ENCODE measurements at regions not wholly inside any gene's neighbourhood (a gene's known extent, or its start where the extent isn't known, plus 50 kb on each side); places are given as distances from the start of the nearest gene placed in this dataset.

DNA sequence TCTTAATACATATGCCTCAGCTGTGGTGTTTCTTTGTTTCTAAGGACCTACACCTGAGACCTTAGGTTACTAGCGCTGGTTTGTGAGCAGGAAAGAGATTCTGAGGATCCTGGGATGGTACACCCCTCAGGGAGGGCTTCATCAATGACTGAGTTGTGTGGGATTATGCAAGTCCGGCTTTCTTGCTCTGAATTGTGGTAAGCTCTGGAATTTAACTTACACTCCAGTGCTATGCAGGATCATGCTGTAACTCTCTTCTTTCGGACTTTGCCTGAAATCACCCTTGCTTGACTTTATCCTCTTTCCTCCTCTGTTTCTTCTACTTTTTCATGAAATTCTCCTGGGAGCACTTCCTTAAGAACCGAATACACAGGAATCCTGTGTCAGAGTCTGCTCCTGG lies 431.5 kb upstream of the BOD1L1 start:
- FAIRE-seq, result no peak

DNA sequence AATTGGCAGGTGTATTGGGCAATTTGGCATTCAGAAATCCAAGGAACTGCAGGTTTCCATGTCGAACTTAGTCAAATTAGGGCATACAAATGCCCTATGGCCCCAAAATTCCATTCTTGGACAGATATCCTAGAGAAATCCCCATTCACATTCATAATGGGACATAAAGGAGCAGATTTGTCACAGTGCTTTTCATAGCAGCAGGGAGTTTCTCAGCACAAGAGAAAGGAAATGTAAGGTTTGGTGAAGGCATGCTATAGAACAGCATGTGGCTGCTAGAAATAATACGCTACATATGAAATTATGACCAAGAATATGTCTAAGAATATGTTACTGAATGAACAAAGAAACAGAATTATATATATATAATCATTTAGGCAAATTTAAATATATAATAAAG lies 437.5 kb upstream of the BOD1L1 start:
- FAIRE-seq, result no peak

DNA sequence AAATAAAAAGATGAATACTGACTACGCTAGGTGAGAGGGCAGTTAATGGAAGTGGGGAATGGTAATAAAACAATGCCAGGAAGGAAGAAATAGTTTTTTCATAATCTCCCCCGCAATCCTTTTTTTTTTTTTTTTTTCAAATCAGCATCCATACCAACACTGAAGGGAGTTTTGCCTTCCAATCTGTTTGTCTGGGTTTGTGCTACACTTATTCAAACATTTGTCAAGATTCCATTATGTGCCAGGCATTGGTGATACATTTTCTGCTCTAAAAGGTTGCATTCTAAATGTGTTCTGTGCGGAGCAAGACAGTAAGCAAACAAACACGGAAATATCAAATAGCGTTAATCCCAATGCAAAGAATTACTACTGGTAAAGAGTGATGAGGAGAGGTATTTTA lies 437.9 kb upstream of the BOD1L1 start:
- FAIRE-seq, result no peak

DNA sequence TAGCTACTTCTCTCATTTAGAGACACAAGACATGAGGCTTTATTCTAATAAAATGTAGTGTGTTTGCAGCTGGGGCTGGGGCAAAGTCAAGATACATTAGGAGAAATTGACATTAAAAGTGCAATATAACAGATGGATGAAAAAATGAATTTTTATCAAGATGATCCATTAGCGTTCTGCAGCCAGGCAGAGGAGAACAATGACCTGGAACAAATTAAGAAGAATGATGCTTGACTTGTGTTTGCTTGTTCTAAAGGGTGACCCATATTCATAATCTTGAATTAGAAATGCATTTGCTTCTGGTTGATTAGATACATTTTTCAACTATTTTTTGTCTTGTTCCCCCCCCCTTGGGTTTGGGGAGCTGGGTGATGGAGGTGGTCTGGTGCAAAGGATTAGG lies 439.5 kb upstream of the BOD1L1 start:
- no peak for FAIRE-seq

DNA sequence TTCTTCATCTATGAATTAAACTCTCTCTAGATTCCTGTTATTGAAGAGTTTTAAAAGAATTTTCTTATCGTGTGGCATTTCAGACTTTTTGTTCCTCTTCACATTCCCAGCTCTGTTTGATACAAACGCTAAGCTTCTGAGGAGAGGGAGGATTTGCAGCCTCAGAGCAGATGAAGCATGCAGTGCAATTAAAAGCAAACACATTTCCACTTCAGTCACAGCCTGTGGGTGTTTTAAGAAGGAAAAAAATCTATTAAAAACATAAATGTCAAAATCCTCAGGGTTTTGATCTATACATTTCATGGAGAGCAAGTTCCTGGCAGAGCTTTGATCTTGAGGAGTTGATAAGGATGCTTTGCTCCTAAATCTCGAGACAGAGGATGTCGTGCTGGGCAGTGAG lies 442.4 kb upstream of the BOD1L1 start:
- FAIRE-seq, result no peak

DNA sequence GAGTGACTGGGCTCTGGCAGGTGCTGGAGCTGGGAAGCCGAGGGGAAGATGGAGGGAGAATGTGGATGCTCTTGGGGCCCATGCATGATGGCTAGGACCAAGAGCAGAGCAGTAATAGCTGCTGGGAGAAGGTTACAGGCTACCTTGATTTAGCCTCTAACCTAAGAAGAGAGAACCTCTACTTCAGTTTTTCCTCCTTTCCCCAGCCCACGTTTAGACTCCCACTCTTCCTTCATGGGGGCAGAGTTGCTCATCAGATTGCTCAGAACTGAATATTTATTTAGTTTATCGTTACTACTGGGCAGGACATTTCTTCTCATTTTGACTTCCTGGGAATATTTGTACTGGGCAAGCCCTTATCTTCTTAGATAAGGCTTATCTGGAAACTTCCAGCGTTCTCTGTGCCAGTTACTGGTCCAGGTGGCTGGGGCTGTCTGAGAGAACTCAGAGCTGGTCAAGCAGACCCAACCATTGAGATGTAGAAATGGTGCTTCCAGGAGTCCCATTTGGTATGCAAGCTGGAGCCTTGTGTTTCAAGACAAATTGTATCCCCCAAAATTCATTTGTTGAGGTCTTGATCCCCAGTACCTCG lies 442.9 kb upstream of the BOD1L1 start:
- FAIRE-seq, result no peak

DNA sequence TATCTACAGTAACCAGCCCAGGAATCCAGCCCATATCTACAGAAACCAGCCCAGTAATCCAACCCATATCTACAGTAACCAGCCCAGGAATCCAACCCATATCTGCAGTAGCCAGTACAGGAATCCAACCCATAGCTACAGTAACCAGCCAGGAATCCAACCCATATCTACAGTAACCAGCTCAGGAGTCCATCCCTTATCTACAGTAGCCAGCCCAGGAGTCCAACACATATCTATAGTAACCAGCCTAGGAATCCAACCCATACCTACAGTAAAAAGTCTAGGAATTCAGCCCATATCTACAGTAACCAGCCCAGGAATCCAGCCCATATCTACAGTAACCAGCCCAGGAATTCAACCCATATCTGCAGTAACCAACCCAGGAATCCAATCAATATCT lies 445.0 kb upstream of the BOD1L1 start:
- no peak for FAIRE-seq

DNA sequence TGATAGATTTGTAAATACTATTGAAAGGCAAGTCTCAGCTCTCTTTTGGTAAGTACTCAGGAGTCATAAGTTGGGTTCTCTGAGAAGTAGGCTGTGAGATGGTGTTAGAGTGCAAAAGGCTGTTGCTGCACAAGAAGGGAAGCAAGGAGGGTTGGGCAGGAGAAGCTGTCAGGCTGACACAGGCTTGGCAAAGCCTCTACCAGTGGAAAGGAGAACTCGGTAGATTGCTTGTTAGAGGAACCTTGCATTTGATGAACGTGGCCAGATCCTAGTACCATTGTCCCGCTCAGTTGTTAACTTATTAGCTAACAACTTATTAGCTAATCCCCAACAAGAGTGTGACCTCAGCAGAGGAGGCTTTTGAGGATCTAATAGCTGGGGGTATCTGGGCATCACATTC lies 449.3 kb upstream of the BOD1L1 start:
- no peak for FAIRE-seq

DNA sequence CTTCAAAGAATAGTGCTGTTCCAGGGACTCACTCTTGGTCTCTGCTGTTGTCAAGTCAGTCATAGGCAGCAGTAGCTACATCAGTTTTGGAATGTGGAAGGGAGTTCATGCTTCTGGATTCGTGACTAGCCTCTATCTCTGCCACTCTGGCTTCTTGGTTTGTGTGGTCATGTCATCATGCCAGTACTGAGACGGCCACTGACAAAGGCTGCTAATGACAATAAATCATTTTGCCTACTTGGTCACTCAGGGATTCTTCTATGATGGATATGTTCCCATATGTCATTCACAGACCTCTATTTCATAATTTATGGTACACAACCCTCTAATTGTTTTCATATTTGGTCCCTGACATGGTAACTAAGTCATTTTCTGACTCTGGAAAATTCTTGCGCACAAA lies 450.8 kb upstream of the BOD1L1 start:
- FAIRE-seq, result no peak

DNA sequence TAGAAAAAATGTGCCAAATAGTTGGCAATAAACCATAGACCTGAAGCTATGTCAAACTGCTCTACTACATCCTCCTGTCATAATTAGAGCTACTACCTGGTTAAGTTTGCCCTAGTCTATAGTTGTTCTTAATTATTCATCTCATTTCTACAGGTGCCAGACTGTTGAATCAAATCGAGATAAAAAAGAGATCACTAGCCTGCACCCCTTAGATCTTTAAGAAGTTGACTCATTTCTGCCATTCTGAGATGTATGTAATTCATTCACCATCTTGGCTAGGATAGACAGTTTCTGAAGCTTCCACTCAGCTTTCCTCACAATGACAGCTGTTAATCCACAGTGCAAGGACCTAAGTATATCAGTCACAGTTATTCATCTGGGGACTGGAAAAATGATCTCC lies 452.1 kb upstream of the BOD1L1 start:
- FAIRE-seq, result no peak

DNA sequence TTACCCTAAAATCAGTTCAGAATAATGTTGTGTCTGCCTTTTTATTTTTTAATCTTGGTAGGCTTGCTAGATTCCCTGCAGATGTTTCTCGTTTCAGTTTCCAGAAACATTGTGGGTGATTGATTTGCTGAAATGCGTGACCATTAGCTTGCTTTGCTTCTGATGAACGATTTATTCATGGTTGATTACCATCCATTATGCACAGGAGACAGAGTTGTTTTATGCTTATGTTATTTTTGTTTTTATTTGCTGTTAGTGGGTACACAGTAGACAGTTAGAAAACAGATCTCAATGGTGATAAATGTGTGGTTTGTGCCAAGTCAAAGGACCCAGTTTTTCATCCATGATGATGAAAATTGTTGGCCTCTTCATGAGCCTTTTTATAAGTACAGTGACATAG lies 455.6 kb upstream of the BOD1L1 start:
- FAIRE-seq, result no peak

DNA sequence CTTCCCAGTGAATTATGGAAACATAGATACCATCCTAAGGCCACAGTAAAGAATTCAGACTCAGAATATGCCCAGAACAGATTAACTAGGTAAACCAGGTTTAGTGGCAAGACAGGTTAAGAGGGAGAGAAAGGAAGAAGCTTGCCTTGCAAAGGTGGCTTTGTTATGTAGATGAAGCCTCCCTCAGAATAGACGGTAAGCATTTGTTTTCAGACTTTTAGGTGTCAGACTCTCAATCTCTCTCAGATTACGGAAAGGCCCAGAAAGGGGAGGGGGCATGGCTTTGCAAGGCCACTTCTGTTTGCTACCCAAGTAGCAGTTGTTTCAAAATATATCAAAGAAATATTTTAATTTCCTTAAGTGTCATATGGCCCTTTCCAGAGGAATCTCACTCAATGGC lies 457.1 kb upstream of the BOD1L1 start:
- no peak for FAIRE-seq

DNA sequence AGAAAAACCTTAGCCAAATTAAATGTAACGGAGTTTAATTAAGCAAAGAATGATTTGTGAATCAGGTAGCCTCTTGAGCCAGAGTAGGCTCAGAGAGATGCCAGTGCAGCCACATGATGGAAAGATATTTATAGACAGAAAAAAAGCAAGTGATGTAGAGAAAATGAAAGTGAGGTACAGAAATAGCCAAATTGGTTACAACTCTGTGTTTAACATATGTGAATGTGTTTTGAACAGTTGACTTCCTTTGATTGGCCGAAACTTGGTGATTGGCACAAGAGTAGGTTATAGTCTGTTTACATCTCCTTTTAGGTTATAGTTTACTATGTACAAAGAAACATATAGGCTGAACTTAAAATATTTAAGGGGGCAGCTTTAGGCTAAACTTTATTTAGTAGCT lies 459.9 kb upstream of the BOD1L1 start:
- FAIRE-seq, result no peak

DNA sequence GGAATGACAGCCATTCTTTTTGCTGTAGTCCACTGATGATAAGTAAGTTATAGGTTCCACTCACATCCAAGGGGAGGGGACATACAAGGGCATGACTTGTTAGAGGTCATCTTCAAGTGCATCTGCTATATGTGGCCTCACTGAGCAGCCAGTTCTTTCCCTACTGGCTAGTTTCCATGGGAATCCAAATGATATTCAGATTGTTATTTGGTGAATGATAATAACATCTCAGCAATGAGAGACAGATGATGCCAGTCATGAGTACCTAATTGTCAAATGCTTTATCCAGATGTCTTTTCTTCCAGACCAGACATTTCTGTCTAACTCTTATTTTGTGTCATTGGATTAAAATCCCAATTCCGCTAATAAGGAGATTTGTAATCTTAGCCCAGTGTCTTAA lies 460.4 kb upstream of the BOD1L1 start:
- no peak for FAIRE-seq

DNA sequence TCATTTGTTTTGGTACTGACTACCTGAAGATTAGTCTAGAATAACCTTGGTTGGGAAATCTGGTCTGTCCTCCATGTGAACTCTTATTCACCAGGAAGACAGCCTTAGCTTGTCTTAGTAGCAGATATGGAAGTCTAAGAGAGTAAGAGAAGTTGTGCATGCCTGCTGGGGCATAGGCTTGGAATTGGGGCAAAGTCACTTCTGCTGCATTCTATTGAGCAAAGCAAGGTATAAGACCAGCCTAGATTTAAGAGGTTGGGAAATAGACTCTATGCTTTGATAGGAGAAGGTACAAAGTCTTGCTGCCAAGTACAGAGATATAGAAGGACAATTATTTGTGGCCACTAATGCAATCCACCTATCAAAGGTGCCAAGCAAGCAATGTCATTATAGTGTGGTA lies 464.0 kb upstream of the BOD1L1 start:
- FAIRE-seq, result no peak

DNA sequence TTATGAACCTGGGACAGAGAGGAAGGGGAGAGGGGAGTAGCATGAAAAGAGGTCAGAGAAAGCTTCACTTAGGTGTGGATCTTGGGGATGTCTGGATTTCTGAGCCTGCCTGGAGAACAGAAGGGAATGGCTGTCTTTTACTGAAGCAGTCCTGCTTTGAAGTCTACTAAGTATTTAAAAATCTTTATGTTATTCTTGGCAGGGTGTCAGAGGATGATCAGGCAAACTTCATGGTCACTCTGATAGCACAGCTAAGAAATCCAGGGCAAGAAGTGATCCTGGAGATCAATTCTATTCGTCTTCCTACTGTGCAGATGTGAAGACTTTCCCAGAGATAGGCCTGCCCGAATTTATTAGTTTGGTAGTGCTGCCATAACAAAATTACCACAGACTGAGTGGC lies 464.4 kb upstream of the BOD1L1 start:
- FAIRE-seq, result no peak

DNA sequence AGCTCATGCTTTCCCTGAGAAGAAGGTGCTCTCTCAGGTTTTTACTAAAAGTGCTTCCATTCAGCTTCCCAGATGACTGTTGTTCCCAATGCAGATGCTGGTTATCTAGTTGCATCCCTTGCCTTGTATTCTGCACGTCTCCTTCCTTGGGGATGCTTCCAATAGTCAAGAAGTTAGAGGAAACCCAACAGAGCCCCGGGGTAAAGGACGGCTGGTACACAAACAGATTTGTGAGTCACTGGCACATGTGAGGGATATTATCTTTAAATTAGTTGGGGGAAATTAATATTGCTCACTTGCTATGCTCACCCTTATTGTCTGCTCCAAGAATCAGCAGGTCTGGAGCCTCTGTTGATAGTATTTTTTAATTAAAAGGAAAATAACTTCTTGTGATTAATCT lies 465.2 kb upstream of the BOD1L1 start:
- FAIRE-seq, result no peak

DNA sequence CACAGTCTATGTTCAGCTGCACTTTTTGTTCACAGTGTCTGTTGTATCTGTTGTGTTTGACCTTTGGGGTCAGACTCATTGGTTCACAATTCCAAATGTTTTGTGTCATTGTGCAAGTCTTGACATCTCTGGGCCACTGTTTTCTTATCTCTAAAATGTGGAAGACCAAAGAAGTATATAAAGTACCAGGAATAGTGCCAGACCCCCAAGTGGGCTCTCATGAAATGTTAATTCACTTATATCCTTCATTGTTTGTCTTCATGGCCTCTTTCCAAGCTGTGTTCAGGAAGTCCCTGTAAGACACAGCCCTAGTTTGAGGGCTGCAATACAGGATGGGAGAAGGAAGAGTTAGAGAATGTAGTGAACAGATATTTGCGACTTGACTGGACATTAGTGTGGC lies 468.3 kb upstream of the BOD1L1 start:
- no peak for FAIRE-seq

DNA sequence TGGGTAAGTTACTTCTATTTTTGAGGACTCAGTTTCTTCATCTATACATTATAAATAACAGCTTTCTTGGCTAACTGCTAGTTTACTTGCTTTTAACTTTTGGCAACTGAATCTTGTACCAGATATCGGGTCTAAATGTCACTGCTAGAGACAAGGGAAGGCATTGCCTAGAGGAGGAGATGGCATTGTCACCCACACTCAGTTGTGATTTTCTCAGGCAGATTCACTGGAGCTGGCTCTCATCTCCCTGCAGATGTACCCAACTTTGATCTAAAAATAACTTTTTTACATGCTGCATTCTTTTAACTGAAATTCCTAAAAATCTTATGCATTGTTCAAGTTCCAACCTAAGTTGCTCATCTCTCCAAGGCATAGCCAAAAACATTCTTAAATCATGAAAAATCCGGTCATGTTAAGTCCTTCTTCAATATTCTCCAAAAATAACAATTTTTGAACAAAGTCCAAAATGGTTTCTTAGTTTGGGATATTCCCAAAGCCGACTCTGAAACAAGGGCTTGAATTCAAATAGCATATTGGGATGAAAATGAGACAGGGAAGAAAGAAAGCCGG lies 469.0 kb upstream of the BOD1L1 start:
- no peak for FAIRE-seq

DNA sequence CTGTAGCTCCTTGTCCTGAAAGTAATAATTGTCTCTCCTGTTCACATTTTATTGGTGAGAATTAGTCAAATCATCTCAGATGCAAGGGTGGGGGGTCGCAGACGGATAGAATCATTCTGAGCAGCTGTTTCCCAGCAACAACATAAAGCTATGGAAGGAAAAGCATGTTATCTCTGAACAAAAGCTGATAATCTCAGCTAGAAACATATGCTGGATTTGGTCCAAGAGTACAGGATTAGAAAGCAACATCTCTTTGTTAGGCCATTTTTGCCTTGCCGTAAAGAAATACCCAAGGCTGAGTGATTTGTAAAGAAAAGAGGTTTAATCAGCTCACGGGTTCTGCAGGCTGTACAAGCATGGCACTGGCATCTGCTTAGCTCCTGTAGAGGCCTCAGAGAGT lies 472.8 kb upstream of the BOD1L1 start:
- no peak for FAIRE-seq

DNA sequence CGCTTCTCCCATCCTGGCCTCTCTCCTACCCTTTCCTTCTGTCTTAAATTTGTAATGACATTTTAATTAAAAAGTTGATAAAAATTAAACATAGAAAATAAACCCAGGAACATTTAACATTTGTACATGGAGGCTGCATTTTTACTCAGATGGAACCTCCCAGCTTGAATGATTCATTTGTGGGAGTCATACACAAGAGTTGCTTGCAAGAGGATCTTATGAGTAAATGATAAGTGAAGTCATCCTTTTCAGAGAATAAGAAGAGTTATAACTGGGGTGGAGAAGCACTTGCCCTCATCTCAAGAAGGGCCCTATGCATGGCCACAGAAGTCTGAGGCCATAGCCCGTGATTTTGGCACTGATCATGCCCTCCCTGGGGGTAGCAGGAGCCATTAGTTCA lies 482.9 kb upstream of the BOD1L1 start:
- FAIRE-seq, result no peak

DNA sequence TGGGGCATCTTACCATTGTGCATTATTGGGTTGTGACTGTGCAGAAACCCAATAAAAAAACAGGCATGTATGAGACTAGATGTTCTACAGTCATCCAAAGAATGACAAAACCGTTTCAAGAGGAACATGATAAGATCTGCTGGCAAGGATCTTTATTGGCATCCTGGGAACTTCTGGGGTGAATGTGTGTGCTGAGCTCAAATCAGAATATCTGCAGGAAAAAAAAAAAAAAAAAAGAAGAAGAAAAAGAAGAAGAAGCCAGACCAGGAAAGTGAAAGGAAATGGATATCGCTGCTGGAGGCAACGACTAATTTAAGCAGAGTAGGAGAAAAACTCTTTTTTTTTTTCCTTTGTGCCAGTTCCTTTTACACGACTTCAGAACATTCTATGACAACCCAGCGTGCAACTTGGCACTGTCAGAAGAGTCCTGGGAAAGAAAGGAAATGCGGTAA lies 484.2 kb upstream of the BOD1L1 start:
- FAIRE-seq, result no peak

DNA sequence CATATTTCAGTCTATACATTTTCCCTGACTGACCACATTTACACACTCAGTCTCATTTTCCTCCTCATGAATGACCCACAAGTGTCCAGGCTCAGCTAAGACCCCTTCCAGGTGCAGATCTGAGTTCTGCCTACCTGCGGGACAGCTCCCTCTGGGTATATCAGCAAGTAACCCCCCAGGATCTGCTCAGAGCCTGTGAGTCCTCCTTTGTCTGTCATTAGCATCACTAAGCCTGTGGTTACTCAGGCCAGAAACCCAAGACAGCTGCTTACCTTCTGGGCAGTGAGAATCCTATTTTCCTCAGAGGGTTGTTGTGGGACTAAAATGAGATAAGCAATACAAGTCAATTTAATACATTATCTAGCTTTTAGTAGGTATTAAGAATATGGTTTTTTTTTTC lies 487.6 kb upstream of the BOD1L1 start:
- FAIRE-seq, result no peak

DNA sequence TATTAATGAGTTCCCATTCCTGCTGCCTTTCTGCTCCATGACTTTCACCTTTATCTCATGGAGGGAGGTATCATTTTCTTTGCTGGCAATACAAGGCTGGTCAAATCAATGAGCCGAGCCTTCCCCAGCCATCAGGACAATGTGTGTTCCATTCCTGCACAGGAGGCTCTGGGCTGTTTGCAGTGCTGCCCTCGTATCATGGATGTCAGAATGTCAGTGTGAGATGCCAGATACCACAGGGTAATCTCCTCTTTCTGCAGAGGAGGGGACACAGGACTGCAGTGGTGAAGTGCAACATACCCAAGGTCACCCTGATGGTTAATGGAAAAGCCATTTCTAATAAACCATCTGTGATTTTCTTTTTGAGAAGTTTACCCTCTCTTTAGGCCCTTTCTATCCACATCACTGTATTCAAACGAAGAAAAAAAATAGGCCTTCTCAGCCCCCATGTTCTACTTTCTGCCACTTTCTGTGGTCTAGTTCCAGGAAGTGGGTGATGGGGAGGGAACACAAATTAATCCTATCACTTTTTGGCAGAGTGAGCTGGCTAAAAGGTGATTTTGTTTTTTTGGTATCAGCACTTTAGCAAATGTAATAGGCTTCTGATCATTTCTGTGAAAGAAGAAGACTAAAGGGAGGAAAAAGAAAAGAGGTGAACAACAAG lies 490.2 kb upstream of the BOD1L1 start:
- no peak for FAIRE-seq

DNA sequence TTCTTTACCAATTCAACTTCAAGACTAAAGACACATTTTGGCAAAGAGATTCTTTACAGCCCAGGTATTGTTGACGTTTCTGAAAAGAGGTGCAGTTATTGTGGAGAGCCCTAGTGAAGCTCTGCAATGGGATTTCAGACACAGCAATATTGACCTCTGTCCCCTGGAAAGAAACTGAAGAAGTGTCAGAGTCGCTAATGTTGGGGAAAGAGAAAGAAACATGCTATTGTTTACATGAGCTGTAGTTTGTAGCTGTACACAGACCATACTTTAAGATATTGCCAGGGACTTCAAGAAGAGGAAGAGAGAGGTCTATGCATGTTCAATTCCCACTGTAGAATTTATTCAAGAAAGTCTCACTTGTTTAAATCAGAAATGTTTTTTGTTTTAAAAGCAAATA lies 497.3 kb upstream of the BOD1L1 start:
- FAIRE-seq, result no peak

All from endometrium (tissue), 2 donors.